GM21723 (cell line): ENCODE measurements at regions not wholly inside any gene's neighbourhood (a gene's known extent, or its start where the extent isn't known, plus 50 kb on each side); places are given as distances from the start of the nearest gene placed in this dataset.

Experiments
- ATAC-seq: cut with Tn5 transposase; IDR thresholded peaks from one replicate; pipeline ENCODE4 v1.9.1; 2021; ENCODE audit warnings: mild to moderate bottlenecking, moderate library complexity; ENCODE audit not compliant: unreplicated experiment

DNA sequence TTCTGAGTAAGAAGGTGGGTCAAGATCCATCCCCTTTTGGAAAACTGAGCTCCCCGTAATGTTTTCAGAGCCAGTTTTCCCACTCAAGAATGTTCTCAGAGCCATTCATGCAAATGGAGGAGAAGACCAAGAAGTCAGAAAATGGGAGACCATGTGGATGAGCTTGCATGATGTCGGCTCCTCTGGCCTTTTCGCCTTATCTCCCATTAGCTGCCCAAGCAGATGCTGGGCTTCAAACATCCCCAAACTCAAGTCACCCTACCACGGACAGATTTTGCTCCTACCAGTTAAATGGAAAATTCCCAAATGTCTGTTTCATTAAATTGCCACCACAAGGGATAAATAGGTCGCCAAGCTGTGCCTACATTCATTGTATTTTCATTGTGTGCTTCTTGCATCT, 161.4 kb downstream of the ICE1 start:
- ATAC-seq, result no peak

DNA sequence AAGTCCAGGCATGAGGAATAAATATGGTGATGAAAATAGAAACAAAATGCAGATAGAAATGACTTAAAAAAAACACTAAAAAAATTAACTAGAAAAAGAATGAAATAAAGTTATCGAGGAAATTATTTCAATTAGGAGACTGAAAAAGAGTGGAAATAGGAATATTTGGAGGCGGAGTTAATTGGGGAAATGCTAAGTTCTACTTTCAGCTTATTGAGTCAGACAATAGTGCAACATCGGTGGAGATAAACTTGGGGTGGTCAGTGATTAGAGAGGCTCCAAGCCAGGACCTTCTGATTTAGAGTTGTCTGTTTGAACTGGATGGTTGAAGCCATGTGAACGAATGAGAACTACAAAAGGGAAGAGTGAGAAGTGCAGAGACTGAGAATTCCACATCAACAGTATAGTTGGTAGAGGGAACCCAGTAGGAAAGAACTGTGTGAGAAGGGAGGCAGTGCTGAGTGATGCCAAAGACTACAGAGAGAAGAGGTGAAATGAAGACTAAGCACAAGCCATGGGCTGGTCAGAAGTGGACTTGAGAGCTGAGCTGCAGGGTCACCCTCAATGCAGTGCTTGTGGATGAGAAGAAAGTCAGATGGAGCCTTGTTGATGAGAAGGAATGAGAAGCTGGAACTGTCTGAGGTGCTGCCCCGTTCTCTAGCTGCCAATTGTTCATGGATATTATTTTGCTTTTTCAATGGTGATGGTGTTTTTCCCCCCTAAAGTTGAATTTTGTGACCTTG, 160.7 kb downstream of the ICE1 start:
- ATAC-seq, result no peak

- ATAC-seq, result no peak
These were observed 158.6 kb downstream of the ICE1 start for GRCh38 chr5:5581080-5581479.

- ATAC-seq, result no peak
These were observed 154.3 kb downstream of the ICE1 start for GRCh38 chr5:5576744-5577143.

DNA sequence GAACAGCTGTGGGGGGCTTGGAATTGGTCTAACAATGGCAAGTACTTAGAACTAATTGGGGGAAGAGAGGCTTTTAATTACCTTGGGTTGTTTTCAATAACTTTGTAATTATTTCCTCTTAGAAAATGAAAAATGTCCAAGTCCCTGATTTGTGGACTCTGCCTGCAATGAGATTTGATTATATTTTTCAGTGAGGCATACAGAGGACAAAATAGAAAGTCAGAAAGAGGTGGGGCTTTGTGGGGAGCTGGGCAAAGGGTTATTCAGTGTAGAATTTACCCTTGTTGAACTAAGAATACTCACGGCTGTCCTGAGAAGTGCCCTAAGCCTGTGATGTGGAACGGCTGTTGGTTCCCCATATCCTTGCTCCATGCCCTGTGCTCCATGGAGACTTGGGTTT, 153.0 kb downstream of the ICE1 start:
- ATAC-seq, result no peak

DNA sequence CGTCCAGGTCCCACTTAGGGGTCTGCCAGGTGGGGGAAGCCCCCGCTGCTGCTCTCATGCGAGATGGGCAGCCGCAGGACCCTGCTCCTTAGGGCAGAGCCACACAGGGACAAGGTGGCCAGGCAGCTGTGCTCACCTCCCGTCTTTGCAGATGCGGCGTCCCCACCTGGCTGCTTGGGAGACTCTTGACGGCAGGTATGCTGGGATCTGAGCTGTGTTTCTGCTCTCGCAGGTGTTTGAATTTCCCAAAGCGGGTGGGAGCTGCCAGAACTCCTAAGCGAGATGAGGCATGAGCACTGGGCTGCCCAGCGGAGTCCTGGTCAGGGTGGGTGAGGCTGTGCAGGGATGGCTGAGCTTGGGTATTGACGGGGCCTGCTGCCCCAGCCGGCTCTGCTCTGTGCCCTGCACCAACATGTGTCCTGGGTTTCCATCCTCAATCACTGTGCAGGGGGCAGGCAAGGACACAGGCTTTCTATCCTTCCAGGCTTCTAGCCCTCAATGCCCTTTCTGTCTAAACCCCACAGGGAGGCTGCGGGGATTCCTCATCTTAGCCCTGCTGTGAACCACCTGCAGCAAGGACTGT, 151.4 kb downstream of the ICE1 start:
- no peak for ATAC-seq

- ATAC-seq, result no peak
These were observed 150.7 kb downstream of the ICE1 start for GRCh38 chr5:5572976-5573797.

- no peak for ATAC-seq
These were observed 149.8 kb downstream of the ICE1 start for GRCh38 chr5:5572010-5572865.

- no peak for ATAC-seq
These were observed 148.2 kb downstream of the ICE1 start for GRCh38 chr5:5570646-5571045.

- no peak for ATAC-seq
These were observed 142.4 kb downstream of the ICE1 start for GRCh38 chr5:5564898-5565297.

DNA sequence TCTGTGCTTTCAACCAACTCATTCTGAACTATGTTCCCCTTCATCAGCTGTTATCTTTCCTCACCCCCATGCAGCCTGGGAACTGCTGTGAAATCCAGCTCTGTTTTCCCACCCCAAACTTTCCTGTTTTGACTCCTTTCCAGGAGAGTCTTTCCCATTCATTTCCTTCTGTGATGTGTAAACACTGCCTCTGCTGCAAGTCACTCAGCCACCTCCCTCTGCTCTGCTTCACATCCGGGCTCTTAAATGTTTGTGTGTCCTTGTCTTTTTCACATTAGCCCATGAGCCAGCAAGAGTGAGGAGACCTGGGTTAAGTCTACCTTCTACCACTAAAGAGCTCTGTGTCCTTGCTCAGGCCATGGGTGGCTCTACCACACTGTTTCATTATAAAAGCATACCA, 137.5 kb downstream of the ICE1 start:
- no peak for ATAC-seq

GRCh38 chr5:5558638-5559527, 136.4 kb downstream of the ICE1 start:
- no peak for ATAC-seq

DNA sequence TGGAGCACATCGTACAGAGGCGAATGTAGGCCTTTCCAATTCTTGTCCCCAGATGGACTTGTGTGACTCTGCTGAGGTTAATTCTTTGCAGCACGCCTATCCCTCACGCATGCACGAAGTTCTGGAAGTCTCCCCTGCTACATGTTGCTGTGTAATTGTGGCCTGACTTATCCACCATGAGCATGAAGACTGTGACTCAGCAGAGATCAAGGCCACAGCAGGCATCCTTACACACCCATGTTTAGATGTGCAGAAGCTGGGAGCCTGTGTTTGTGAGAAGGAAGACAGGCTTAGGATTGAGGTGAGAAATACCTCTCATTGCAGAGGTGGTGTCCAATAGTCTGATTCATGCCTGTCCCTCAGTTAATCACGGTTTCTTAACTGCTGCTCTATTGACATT, 135.6 kb downstream of the ICE1 start:
- ATAC-seq, result no peak

DNA sequence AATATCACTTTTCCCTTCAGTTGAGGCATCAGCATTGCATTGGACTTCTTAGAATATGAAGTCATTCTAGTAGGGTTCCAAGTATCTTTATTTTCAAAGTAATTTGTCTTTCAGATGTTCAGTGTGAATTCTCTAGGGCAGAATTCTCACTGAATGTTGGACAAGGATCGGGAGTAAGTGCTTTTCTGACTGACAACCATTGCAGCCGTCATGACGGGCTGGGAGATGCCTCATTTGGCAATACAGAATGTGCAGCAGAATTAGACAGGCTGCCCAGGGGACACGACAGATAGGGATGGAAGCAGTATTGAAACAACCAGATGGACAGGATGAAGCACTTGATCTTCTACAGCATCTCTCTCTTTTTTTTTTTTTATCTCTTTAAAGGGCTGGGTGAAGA, 129.0 kb downstream of the ICE1 start:
- ATAC-seq, result no peak

- no peak for ATAC-seq
These were observed 123.9 kb downstream of the ICE1 start for GRCh38 chr5:5546408-5546807.

DNA sequence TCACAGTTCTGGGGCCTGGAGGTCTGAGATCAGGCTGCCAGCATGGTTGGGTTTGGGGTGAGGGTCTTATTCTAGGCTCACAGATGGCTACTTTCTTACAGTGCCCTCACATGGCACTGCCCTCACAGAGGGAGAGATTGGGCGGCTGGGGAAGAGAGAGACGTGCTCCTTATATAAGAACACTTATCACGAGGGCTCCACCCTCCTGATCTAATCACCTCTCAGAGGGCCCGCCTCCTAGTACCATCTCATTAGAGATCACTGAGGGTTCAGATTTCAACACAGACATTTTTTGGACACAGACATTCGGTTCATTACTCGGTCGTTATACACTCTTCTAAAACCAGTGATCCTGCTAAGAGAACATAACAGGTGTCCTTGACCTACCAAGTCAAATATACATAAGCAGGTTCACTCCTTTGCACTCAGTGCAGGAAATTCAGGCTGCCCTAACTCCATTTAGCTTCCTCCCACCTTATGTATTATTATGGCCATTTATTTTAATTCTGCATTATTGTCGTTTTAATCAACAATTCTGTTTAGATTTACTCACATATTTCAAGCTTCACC, 121.7 kb downstream of the ICE1 start:
- no peak for ATAC-seq

GRCh38 chr5:5542654-5543053, 120.2 kb downstream of the ICE1 start:
- ATAC-seq, result no peak

DNA sequence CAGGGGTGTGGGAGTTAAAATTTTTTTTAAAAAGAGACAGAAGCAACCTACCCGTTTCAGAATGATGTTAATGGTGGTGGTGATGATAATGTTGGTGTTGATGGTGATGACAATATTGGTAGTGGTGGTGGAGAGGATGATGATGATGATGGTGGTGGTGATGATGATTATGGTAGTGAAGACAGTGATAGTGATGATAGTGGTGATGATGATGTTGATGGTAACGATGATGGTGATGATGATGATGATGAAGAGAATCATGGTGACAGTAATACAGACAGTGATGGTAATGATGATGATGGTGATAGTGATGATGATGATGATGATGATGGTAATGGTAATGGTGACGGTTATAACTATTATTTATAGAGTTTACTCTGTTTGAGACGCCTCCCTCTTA, 117.6 kb downstream of the ICE1 start:
- no peak for ATAC-seq
